IMR-90 (cell line): ENCODE measurements at regions not wholly inside any gene's neighbourhood (a gene's known extent, or its start where the extent isn't known, plus 50 kb on each side); places are given as distances from the start of the nearest gene placed in this dataset.

Experiments used
- ATAC-seq: fragments of 200-7000 bp; cut with Tn5 transposase; 2 replicates; pipeline ENCODE4 v1.9.1; 2020; ENCODE audit warnings: low read depth, mild to moderate bottlenecking, moderate library complexity
- BruUV-seq: library from RNA; stranded (reverse); fragments of 400-500 nt; replicated peaks from 2 replicates; lab custom pipeline; 2021; lab: Mats Ljungman, UMichigan
- CTCF ChIA-PET: fragments of 300-600 bp; formaldehyde crosslinking; extraction: SDS; loops from one replicate; lab custom pipeline; 2021; ENCODE audit warnings: antibody characterized with exemption; lab: Yijun Ruan, JAX
- POLR2A ChIA-PET: fragments of 300-600 bp; sonication (Branson Sonifier 250); formaldehyde crosslinking; loops from one replicate; lab custom pipeline; 2022; ENCODE audit warnings: antibody characterized with exemption; ENCODE audit not compliant: unreplicated experiment; lab: Charles Lee
- DNase-seq: peaks from one replicate; pipeline ENCODE4 v3.0.0; 2013
- H2AFZ ChIP-seq: replicated peaks from 2 replicates; pipeline ENCODE3; 2013; ENCODE audit warnings: low read length, mild to moderate bottlenecking; ENCODE audit not compliant: poor library complexity
- H2AK5ac ChIP-seq: 2 replicates; pipeline ENCODE4 v1.6.1; 2013; ENCODE audit warnings: low read depth, low read length, inconsistent platforms
- H2AK9ac ChIP-seq: replicated peaks from 2 replicates; pipeline ENCODE3; 2013; ENCODE audit warnings: mild to moderate bottlenecking, low read depth, low read length, moderate library complexity; ENCODE audit not compliant: poor library complexity
- H2BK120ac ChIP-seq: 2 replicates; pipeline ENCODE4 v1.6.1; 2013; ENCODE audit warnings: low read depth, low read length, inconsistent platforms
- H2BK15ac ChIP-seq: 3 replicates; pipeline ENCODE4 v1.6.1; 2013; ENCODE audit warnings: low read depth, low read length, inconsistent platforms
- H2BK20ac ChIP-seq: 2 replicates; pipeline ENCODE4 v1.6.1; 2013; ENCODE audit warnings: low read depth, mild to moderate bottlenecking, inconsistent platforms, low read length, moderate library complexity
- H2BK5ac ChIP-seq: 2 replicates; pipeline ENCODE4 v1.6.1; 2013; ENCODE audit warnings: mild to moderate bottlenecking, low read depth, low read length, inconsistent platforms; ENCODE audit not compliant: poor library complexity, severe bottlenecking
- H3K14ac ChIP-seq: replicated peaks from 2 replicates; pipeline ENCODE4 v1.6.1; 2013; ENCODE audit warnings: low read depth, low read length, inconsistent platforms
- H3K18ac ChIP-seq: 2 replicates; pipeline ENCODE4 v1.6.1; 2013; ENCODE audit warnings: low read depth, low read length, control low read depth
- H3K23ac ChIP-seq: 2 replicates; pipeline ENCODE4 v1.6.1; 2013; ENCODE audit warnings: low read depth, low read length, inconsistent platforms
- H3K27ac ChIP-seq: 2 replicates; pipeline ENCODE4 v1.5.1; 2013; ENCODE audit warnings: mild to moderate bottlenecking, control low read depth, low read length; ENCODE audit not compliant: insufficient read depth
- H3K27me3 ChIP-seq: 2 replicates; pipeline ENCODE4 v1.6.1; 2013; ENCODE audit warnings: low read length; ENCODE audit not compliant: control insufficient read depth, insufficient read depth
- H3K36me3 ChIP-seq: 2 replicates; pipeline ENCODE4 v1.6.1; 2013; ENCODE audit warnings: low read length, mixed read lengths; ENCODE audit not compliant: control insufficient read depth, insufficient read depth
- H3K4ac ChIP-seq: 2 replicates; pipeline ENCODE4 v1.6.1; 2013; ENCODE audit warnings: low read depth, low read length, inconsistent platforms
- H3K4me1 ChIP-seq: 2 replicates; pipeline ENCODE4 v1.6.1; 2013; ENCODE audit warnings: low read length, mixed read lengths; ENCODE audit not compliant: control insufficient read depth, insufficient read depth
- H3K4me2 ChIP-seq: 2 replicates; pipeline ENCODE4 v1.6.1; 2013; ENCODE audit warnings: low read depth, mild to moderate bottlenecking, control low read depth, low read length, moderate library complexity
- H3K4me3 ChIP-seq: 2 replicates; pipeline ENCODE4 v1.5.1; 2013; ENCODE audit warnings: low read depth, mild to moderate bottlenecking, control low read depth, low read length, moderate library complexity; ENCODE audit not compliant: insufficient read depth
- H3K56ac ChIP-seq: 2 replicates; pipeline ENCODE4 v1.6.1; 2013; ENCODE audit warnings: low read length, inconsistent platforms; ENCODE audit not compliant: insufficient read depth; ENCODE audit errors: extremely low read depth
- H3K79me1 ChIP-seq, 2 experiments: 2 replicates each; pipeline ENCODE4 v1.6.1; 2013; ENCODE audit warnings: low read length in 2 of 2, inconsistent platforms in 1 of 2, low read depth in 1 of 2
- H3K9ac ChIP-seq: 2 replicates; pipeline ENCODE4 v1.6.1; 2013; ENCODE audit warnings: low read depth, low read length, control low read depth
- H3K9me1 ChIP-seq: 2 replicates; pipeline ENCODE4 v1.6.1; 2013; ENCODE audit warnings: low read length, inconsistent platforms; ENCODE audit not compliant: insufficient read depth
- H3K9me3 ChIP-seq: 2 replicates; pipeline ENCODE4 v1.6.1; 2013; ENCODE audit warnings: low read length; ENCODE audit not compliant: control insufficient read depth, insufficient read depth
- H4K20me1 ChIP-seq: 2 replicates; pipeline ENCODE4 v1.6.1; 2013; ENCODE audit warnings: low read length, inconsistent platforms; ENCODE audit not compliant: insufficient read depth
- H4K5ac ChIP-seq: 2 replicates; pipeline ENCODE4 v1.6.1; 2013; ENCODE audit warnings: mild to moderate bottlenecking, low read depth, low read length, control low read depth
- H4K8ac ChIP-seq, 2 experiments: 2 replicates each; pipeline ENCODE4 v1.6.1; 2013; ENCODE audit warnings: low read depth in 2 of 2, low read length in 2 of 2, control low read depth in 1 of 2, inconsistent platforms in 1 of 2
- H4K91ac ChIP-seq: 2 replicates; pipeline ENCODE4 v1.6.1; 2013; ENCODE audit warnings: low read depth, low read length, inconsistent platforms; ENCODE audit not compliant: insufficient read depth
- BHLHE40 ChIP-seq: fragments of 150-350 bp; IDR thresholded peaks from 2 replicates; pipeline ENCODE4 v1.6.1; 2016; ENCODE audit warnings: mild to moderate bottlenecking, low read depth, low read length
- CEBPB ChIP-seq: IDR thresholded peaks from 2 replicates; pipeline ENCODE4 v1.6.1; 2012; ENCODE audit warnings: low read depth, low read length, improper control_type of control experiment
- CHD1 ChIP-seq: IDR thresholded peaks from 2 replicates; pipeline ENCODE4 v1.6.1; 2012; ENCODE audit warnings: low read depth, low read length, improper control_type of control experiment
- CTCF ChIP-seq: conservative IDR thresholded peaks from 2 replicates; pipeline ENCODE4 v1.5.1; 2012; ENCODE audit warnings: mild to moderate bottlenecking, low read depth, low read length, improper control_type of control experiment
- ELK1 ChIP-seq: fragments of 150-350 bp; IDR thresholded peaks from 2 replicates; pipeline ENCODE4 v1.6.1; 2016; ENCODE audit warnings: low read depth, mild to moderate bottlenecking, low read length, moderate library complexity, borderline replicate concordance
- FOS ChIP-seq: fragments of 150-350 bp; IDR thresholded peaks from 2 replicates; pipeline ENCODE4 v1.6.1; 2016; ENCODE audit warnings: low read depth, low read length
- MAFK ChIP-seq: IDR thresholded peaks from 2 replicates; pipeline ENCODE4 v1.6.1; 2012; ENCODE audit warnings: low read depth, low read length, improper control_type of control experiment
- MAZ ChIP-seq: IDR thresholded peaks from 2 replicates; pipeline ENCODE4 v1.6.1; 2012; ENCODE audit warnings: low read depth, mild to moderate bottlenecking, low read length, improper control_type of control experiment, moderate library complexity, borderline replicate concordance
- MXI1 ChIP-seq: IDR thresholded peaks from 2 replicates; pipeline ENCODE4 v1.6.1; 2012; ENCODE audit warnings: low read depth, mild to moderate bottlenecking, low read length, moderate library complexity, borderline replicate concordance
- NFE2L2 ChIP-seq: fragments of 150-350 bp; IDR thresholded peaks from 2 replicates; pipeline ENCODE4 v1.6.1; 2016; ENCODE audit warnings: low read depth, mild to moderate bottlenecking, low read length
- POLR2A ChIP-seq: IDR thresholded peaks from 2 replicates; pipeline ENCODE4 v1.6.1; 2012; ENCODE audit warnings: mild to moderate bottlenecking, low read depth, low read length
- RAD21 ChIP-seq: IDR thresholded peaks from 2 replicates; pipeline ENCODE4 v1.6.1; 2012; ENCODE audit warnings: low read length, improper control_type of control experiment
- RCOR1 ChIP-seq: IDR thresholded peaks from 2 replicates; pipeline ENCODE4 v1.6.1; 2012; ENCODE audit warnings: mild to moderate bottlenecking, low read length, improper control_type of control experiment; ENCODE audit not compliant: insufficient replicate concordance
- RFX5 ChIP-seq: IDR thresholded peaks from 2 replicates; pipeline ENCODE4 v1.8.0; 2012; ENCODE audit warnings: low read depth, mild to moderate bottlenecking, low read length, moderate library complexity
- SMC3 ChIP-seq: fragments of 150-350 bp; IDR thresholded peaks from 2 replicates; pipeline ENCODE4 v1.6.1; 2016; ENCODE audit warnings: low read depth, mild to moderate bottlenecking, antibody characterized with exemption, low read length, moderate library complexity
- USF2 ChIP-seq: fragments of 150-350 bp; IDR thresholded peaks from 2 replicates; pipeline ENCODE4 v1.6.1; 2017; ENCODE audit warnings: mild to moderate bottlenecking, antibody characterized with exemption, low read length, low read depth
- WGBS, 2 experiments: methylation state at CpG; one replicate each; pipeline versions ENCODE4 v1.1.5 to v1.1.7; 2013; ENCODE audit warnings: missing lambda C conversion rate in 2 of 2; ENCODE audit not compliant: insufficient read length in 1 of 2; ENCODE audit errors: extremely low coverage in 2 of 2; 5-methylcytosine and 5-hydroxymethylcytosine counted together
- dilution Hi-C: fragments of 300-500 bp; cut with HindIII; formaldehyde crosslinking; loops from one replicate; pipeline ENCODE4 v1.14.3; 2018; ENCODE audit warnings: low sequenced_read_pairs; ENCODE audit not compliant: unreplicated experiment
- in situ Hi-C: fragments of 300-500 bp; cut with MboI; formaldehyde crosslinking; loops from 3 replicates; pipeline ENCODE4 v1.14.3; 2019; ENCODE audit warnings: low sequenced_read_pairs, inconsistent platforms, mixed read lengths
- intact Hi-C: fragments of 100-400 bp; cut with micrococcal nuclease; formaldehyde crosslinking; loops from 2 replicates; pipeline ENCODE4 v1.10.0; 2022

- no peaks in the 10 kb centered on the region for H4K20me1 ChIP-seq
- no peak overlapping the region for H3K4ac ChIP-seq
- H3K27ac ChIP-seq, result peak overlapping the region; percentile 49; the same call in 1 of the 2 replicates
- intact Hi-C loops, result loop anchor here (1.0 kb wide), 1 partner anchor 482 kb away; no protein-coding TSS in a partner anchor
- no peak overlapping the region for H3K56ac ChIP-seq
- H2BK5ac ChIP-seq, result no peak overlapping the region
- peak; percentile 19; the same call in 1 of the 2 replicates for ATAC-seq
- H2AK5ac ChIP-seq, result no peak overlapping the region
- dilution Hi-C loops, result no loop called here
- H3K4me3 ChIP-seq, result no peak overlapping the region
- no peaks in the 10 kb centered on the region for H3K79me1 ChIP-seq
- H3K4me1 ChIP-seq, result peaks cover 5% of the 10 kb centered on the region; the same call in 1 of the 2 replicates
- H3K27me3 ChIP-seq, result peaks cover 2% of the 10 kb centered on the region
- H3K14ac ChIP-seq, result no peak overlapping the region
- H3K9me3 ChIP-seq, result no peaks in the 10 kb centered on the region
- no peak overlapping the region for H3K9ac ChIP-seq
- H3K18ac ChIP-seq, result no peak overlapping the region; the same call in 1 of the 2 replicates
- ChIA-PET POLR2A (no interaction called here), CTCF (interaction anchor here (0.8 to 1.0 kb wide), 2 partner anchors 323 to 481 kb away, joined by 3 read pairs; no protein-coding TSS in a partner anchor)
- no peak overlapping the region for H2BK15ac ChIP-seq
- BruUV-seq, result no TSS peak
- no peak overlapping the region for H2BK120ac ChIP-seq
- no peak overlapping the region for H4K91ac ChIP-seq
- no peak overlapping the region for H4K5ac ChIP-seq
- no peak overlapping the region for H2AK9ac ChIP-seq
- no CpG with 5 or more reads among the region's 1 CpG for WGBS, 2 experiments
- H2AFZ ChIP-seq, result no peak overlapping the region
- in situ Hi-C loops, result loop anchor here (5.0 to 10.0 kb wide), 3 partner anchors 89 to 619 kb away; partner anchors contain the start of gene CCDC175
- H3K23ac ChIP-seq, result no peak overlapping the region
- H3K9me1 ChIP-seq, result no peaks in the 10 kb centered on the region
- no peak overlapping the region; the same call in 1 of the 2 replicates for H3K4me2 ChIP-seq
- no peak overlapping the region for H4K8ac ChIP-seq
- DNase-seq, result no peak
- H3K36me3 ChIP-seq, result no peaks in the 10 kb centered on the region
- TF ChIP-seq NFE2L2, result no peak
- no peak for TF ChIP-seq CHD1
- TF ChIP-seq RAD21, result no peak
- no peak for TF ChIP-seq MAZ
- TF ChIP-seq MXI1, result no peak
- no peak for TF ChIP-seq POLR2A
- no peak for TF ChIP-seq MAFK
- no peak for TF ChIP-seq SMC3
- TF ChIP-seq CEBPB, result no peak
- TF ChIP-seq BHLHE40, result no peak
- no peak for TF ChIP-seq CTCF
- no peak for TF ChIP-seq ELK1
- no peak for TF ChIP-seq RFX5
- no peak for TF ChIP-seq RCOR1
- TF ChIP-seq USF2, result no peak
- TF ChIP-seq FOS, result no peak
- no peak overlapping the region for H2BK20ac ChIP-seq
Observed at GRCh38 chr14:59120921-59121320, 67.5 kb upstream of the DAAM1 start.
